Hippocampal formation (tissue), 2 donors: ENCODE measurements at regions not wholly inside any gene's neighbourhood (a gene's known extent, or its start where the extent isn't known, plus 50 kb on each side); places are given as distances from the start of the nearest gene placed in this dataset.
"Not testable (repeated sequence)": the region's sequence is repeated elsewhere in the genome, so short reads cannot be mapped to it uniquely, and the experiment has no call there.

Source experiments
- DNase-seq, 2 donors: peaks; one replicate each; lab custom pipeline; 2025; lab: John Stamatoyannopoulos, UW

- DNase-seq, result no peak
Measured at GRCh38 chr6:169406804-169407203, 153.2 kb upstream of the THBS2 start.

- DNase-seq, result no peak
Measured at GRCh38 chr6:169406034-169406433, 152.4 kb upstream of the THBS2 start.

GRCh38 chr6:169404828-169405227 lies 151.2 kb upstream of the THBS2 start:
- no peak for DNase-seq

- no peak for DNase-seq
Measured at GRCh38 chr6:169398342-169399105, 144.9 kb upstream of the THBS2 start.

- DNase-seq, result no peak
Measured at GRCh38 chr6:169397684-169398083, 144.0 kb upstream of the THBS2 start.

GRCh38 chr6:169396554-169397163 lies 143.0 kb upstream of the THBS2 start:
- no peak for DNase-seq

GRCh38 chr6:169396009-169396539 lies 142.4 kb upstream of the THBS2 start:
- DNase-seq, result not testable (repeated sequence)

- no peak for DNase-seq
Measured at GRCh38 chr6:169395080-169395805, 141.6 kb upstream of the THBS2 start.

GRCh38 chr6:169393753-169394152 lies 140.1 kb upstream of the THBS2 start:
- no peak for DNase-seq

GRCh38 chr6:169391473-169392071 lies 137.9 kb upstream of the THBS2 start:
- no peak for DNase-seq

- no peak for DNase-seq
Measured at GRCh38 chr6:169388395-169389166, 134.9 kb upstream of the THBS2 start.

GRCh38 chr6:169387809-169388383 lies 134.2 kb upstream of the THBS2 start:
- no peak for DNase-seq

GRCh38 chr6:169386411-169387057 lies 132.9 kb upstream of the THBS2 start:
- DNase-seq, result no peak

GRCh38 chr6:169385237-169385880 lies 131.7 kb upstream of the THBS2 start:
- no peak for DNase-seq

- no peak for DNase-seq
Measured at GRCh38 chr6:169384291-169384690, 130.6 kb upstream of the THBS2 start.

GRCh38 chr6:169383265-169383664 lies 129.6 kb upstream of the THBS2 start:
- no peak for DNase-seq

GRCh38 chr6:169382735-169383134 lies 129.1 kb upstream of the THBS2 start:
- no peak for DNase-seq

- DNase-seq, result no peak
Measured at GRCh38 chr6:169381988-169382387, 128.3 kb upstream of the THBS2 start.

- no peak for DNase-seq
Measured at GRCh38 chr6:169380493-169380892, 126.8 kb upstream of the THBS2 start.

- DNase-seq, result no peak
Measured at GRCh38 chr6:169379495-169380070, 125.9 kb upstream of the THBS2 start.
